ENCODE measurements at regions not wholly inside any gene's neighbourhood (a gene's known extent, or its start where the extent isn't known, plus 50 kb on each side); places are given as distances from the start of the nearest gene placed in this dataset.
"Not testable (repeated sequence)": the region's sequence is repeated elsewhere in the genome, so short reads cannot be mapped to it uniquely, and the experiment has no call there.

DNA sequence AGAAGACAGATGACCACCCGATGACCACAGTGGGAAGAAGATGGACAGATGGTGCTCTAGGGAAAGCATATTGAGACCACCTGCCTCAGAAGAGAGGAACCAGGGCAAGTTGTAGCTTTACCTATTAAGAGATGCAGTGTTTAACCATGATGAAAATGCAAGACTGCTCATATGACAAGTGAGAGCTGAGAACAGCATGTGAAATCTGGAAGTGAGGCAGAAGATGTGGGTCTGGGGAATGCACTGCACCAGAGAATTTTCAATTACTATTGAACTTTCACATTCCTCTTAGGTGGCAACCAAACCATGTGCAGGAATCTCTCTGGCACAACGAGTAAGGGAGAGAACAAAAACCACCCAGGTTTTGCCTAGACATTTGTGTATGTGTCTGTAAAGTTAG lies 184.8 kb upstream of the CRIM1 start:
- POLR2A ChIA-PET = no interaction called here
- Mint-ChIP-seq H3K27me3 (peaks cover 6% of the 10 kb centered on the region), H3K27ac (no peak overlapping the region), H3K4me3 (no peak overlapping the region), H3K9me3 (no peaks in the 10 kb centered on the region), H3K4me1 (no peaks in the 10 kb centered on the region), H3K36me3 (no peaks in the 10 kb centered on the region)
- DNase-seq (no peak), ATAC-seq (ENCODE audit: low read depth) (no peak)

DNA sequence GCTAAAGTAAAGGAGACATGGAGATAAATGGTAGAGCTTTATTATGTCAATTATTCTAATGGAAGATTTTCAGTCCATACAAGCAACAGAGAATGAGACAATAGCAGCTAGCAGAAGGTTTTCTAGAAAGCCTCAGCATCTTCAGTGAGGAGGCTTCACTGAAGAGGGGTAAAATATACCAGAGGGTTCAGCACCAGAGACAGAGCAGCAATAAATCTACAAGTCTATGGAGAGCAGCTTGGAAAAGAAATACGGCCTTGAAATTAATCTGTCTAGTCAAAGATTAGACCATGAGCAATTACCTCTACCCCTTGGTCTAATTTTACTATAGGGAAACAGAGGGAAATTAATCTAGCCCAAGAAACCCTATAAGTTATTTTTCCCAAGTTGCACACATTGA lies 185.7 kb upstream of the CRIM1 start:
- peaks cover 6% of the 10 kb centered on the region for H3K27me3 Mint-ChIP-seq
- ATAC-seq (ENCODE audit: low read depth) = no peak
- H3K9me3 Mint-ChIP-seq = no peaks in the 10 kb centered on the region
- POLR2A ChIA-PET = no interaction called here
- H3K27ac Mint-ChIP-seq = no peak overlapping the region
- no peak for DNase-seq
- no peak overlapping the region for H3K4me3 Mint-ChIP-seq
- no peaks in the 10 kb centered on the region for H3K36me3 Mint-ChIP-seq
- H3K4me1 Mint-ChIP-seq = no peaks in the 10 kb centered on the region

DNA sequence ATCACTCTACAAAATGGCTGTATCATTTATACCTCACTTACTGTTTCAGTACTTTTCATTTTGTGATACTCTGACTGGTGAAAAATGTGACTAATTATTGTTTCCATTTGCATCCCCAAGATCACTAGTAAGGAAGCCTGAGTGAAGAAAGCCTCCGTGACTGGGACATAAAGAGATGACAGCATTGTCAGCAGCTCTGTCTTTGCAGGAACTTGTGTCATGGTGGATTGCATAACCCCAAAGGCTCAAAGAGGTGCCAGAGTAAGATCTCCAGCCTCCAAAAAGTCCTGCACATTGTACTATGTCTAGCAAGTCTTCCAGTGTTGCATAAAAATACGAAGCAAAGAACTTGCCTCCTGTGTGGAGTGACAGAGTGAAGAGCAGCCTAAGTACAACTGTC lies 187.5 kb upstream of the CRIM1 start:
- H3K9me3 Mint-ChIP-seq = no peaks in the 10 kb centered on the region

DNA sequence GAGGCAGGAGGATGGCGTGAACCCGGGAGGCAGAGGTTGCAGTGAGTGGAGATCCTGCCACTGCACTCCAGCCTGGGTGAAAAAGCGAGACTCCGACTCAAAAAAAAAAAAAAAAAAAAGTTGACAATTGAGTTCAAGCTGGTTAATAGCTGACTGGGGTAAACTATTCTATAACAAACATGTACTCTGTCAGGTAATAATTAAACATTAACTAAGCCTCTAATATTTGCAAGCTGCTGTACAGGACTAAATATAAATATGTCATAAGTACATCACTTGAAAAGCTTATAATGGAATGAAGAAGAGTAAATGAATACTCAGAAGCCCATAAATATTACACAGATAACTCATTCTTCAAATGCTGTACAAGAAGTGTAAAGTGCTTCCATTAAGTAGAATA lies 190.4 kb upstream of the CRIM1 start:
- Mint-ChIP-seq H3K36me3 (no peaks in the 10 kb centered on the region), H3K27me3 (peaks cover 10% of the 10 kb centered on the region), H3K27ac (no peak overlapping the region), H3K4me1 (peaks cover 3% of the 10 kb centered on the region), H3K4me3 (no peak overlapping the region), H3K9me3 (no peaks in the 10 kb centered on the region)
- POLR2A ChIA-PET = no interaction called here
- ATAC-seq (ENCODE audit: low read depth) = no peak
- DNase-seq = no peak

More for the DNA sequence above, 187.5 kb upstream of the CRIM1 start:
- Mint-ChIP-seq H3K4me3 (no peak overlapping the region), H3K36me3 (no peaks in the 10 kb centered on the region), H3K27ac (no peak overlapping the region), H3K4me1 (peaks cover 3% of the 10 kb centered on the region), H3K27me3 (peaks cover 4% of the 10 kb centered on the region)
- DNase-seq (no peak), ATAC-seq (ENCODE audit: low read depth) (no peak)
- POLR2A ChIA-PET = no interaction called here

DNA sequence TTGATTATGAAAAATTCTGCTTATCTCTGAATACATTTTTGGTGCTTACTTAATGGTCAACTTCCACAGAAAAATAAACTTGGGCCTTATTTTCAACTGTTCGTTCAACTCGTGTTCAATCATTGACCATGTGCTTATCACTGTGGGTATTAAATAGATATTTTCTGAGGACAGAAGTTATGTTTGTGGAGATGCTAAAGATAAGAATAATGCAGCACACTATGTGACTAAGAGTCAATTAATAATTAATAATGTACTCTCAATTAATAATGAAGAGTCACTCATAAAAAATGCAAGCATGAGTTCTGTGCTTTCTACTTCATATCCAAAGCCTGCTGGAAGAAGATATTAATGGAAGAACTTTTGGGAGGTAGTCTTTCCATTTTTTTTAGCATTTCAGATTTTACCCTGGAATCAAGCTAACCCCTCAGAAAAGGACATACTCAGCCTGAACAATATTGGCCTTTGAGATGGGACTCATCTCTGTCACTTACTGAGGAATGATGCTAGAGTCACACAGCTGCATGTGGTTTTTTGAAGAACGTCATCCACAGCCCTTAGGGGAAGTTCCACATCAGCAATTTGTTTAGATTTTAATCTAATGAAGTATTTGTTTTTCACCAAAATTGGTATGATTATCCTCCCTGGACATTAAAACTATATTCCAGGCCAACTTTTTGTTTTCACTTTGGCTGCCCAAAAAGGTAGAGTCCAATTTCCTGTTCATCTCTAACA lies 191.9 kb upstream of the CRIM1 start:
- no peaks in the 10 kb centered on the region for H3K36me3 Mint-ChIP-seq

DNA sequence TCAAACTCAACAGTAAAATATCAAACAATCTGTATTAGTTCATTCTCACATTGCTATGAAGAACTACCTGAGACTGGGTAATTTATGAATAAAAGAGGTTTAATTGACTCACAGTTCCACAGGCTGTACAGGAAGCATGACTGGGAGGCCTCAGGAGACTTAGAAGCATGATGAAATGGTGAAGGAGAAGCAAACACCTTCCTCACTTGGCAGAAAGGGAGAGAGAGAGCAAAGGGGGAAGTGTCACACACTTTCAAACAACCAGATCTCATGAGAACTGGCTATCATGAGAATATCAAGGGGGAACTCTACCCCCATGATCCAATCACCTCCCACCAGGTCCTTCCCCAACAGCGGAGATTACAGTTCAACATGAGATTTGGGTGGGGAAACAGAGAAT lies 198.5 kb upstream of the CRIM1 start:
- POLR2A ChIA-PET; H3K9me3 Mint-ChIP-seq; ATAC-seq (ENCODE audit: low read depth): not testable (repeated sequence)

More for the DNA sequence above, 191.9 kb upstream of the CRIM1 start:
- DNase-seq = no peak
- no peak for ATAC-seq (ENCODE audit: low read depth)
- no peak overlapping the region for H3K27ac Mint-ChIP-seq
- POLR2A ChIA-PET = no interaction called here
- H3K9me3 Mint-ChIP-seq = no peaks in the 10 kb centered on the region
- no peak overlapping the region for H3K4me3 Mint-ChIP-seq
- H3K4me1 Mint-ChIP-seq = peaks cover 3% of the 10 kb centered on the region
- H3K27me3 Mint-ChIP-seq = peaks cover 10% of the 10 kb centered on the region

DNA sequence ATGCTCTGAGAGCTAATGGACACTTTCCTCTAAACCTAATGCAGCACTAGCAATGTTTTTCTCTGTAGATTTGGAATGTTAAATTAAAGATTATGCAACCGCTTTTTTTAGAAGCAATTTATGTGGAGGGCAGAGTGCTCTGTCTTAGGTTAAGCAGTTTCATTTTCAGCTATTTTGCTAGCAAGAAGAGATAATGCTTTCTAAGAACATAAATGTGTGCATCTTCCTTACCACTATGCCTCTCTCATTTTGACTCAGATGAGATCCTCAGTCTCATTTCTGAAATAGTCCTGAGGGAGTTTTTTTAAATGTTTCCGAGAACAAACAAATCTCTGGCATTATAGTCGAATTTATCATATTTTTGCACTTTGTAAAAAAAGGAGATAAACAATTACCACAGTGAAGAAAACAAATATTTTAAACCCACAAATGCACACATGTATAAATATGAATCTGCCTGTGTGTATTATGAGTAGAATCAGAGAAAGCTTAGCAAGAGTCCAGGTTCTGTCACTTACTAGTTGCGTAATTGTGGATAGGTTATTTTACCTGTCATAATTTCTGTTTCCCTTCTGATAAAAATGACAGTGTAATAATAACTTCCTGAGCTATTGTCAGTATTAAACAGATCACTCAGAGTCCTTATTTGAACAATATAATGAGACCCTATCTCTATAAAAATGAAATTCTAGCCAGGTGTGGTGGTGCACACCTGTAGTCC lies 207.7 kb upstream of the CRIM1 start:
- Mint-ChIP-seq H3K4me1 (peaks cover 15% of the 10 kb centered on the region), H3K36me3 (peaks cover 2% of the 10 kb centered on the region), H3K4me3 (peak overlapping the region; percentile 41), H3K9me3 (no peaks in the 10 kb centered on the region), H3K27me3 (peaks cover 1% of the 10 kb centered on the region), H3K27ac (peak overlapping the region; percentile 65)
- DNase-seq (no peak), ATAC-seq (ENCODE audit: low read depth) (peak; percentile 87)
- POLR2A ChIA-PET = interaction anchor here (1.7 kb wide), 1 partner anchor 91 kb away, joined by 5 read pairs; no protein-coding TSS in a partner anchor

More for the DNA sequence above, 198.5 kb upstream of the CRIM1 start:
- not testable (repeated sequence) for H3K4me3 Mint-ChIP-seq, H3K27ac Mint-ChIP-seq, H3K36me3 Mint-ChIP-seq, DNase-seq, H3K27me3 Mint-ChIP-seq, H3K4me1 Mint-ChIP-seq

DNA sequence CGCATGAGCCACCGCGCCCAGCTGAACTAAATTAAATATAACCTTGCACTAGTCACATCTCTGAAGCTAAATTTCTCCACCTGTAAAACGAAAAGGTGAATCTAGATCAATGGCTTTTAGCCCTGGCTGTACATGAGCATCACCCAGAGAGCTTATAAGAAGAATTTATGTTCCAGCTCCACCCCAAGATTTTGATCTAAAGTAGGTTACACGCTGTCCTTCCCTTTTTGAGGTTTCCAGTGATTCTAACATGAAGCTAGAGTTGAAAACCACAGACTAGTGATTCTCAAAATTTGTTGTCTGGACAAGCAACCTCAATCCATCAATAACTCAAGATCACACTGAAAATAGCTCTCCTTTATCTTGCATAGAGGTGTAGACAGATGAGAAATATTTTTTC lies 208.8 kb upstream of the CRIM1 start:
- ATAC-seq (ENCODE audit: low read depth) (peak; percentile 41), DNase-seq (no peak)
- peaks cover 2% of the 10 kb centered on the region for H3K36me3 Mint-ChIP-seq
- peaks cover 15% of the 10 kb centered on the region for H3K4me1 Mint-ChIP-seq
- peak overlapping the region; percentile 49 for H3K4me3 Mint-ChIP-seq
- POLR2A ChIA-PET = interaction anchor here (0.5 to 1.7 kb wide), 2 partner anchors 15 to 92 kb away, joined by 4 to 5 read pairs; no protein-coding TSS in a partner anchor
- peaks cover 1% of the 10 kb centered on the region for H3K27me3 Mint-ChIP-seq
- no peaks in the 10 kb centered on the region for H3K9me3 Mint-ChIP-seq
- H3K27ac Mint-ChIP-seq = peak overlapping the region; percentile 62

DNA sequence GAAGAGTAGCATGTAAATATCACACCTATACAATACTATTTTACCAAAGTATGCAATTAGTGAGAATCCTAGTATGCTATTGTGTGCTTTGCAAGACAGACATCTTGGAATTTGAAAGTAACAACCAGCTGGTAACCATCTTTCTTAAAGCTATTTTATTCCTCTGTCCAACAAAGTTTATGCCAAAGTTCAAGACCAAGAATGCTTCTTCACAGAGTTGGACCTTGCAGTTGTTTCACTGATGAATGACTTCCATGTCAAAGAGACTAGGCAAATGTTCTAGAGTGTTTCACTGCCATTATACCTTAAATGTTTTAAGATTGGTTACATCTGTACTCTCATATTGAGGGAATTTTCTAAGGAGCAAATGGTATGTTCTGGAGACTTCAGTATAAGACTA lies 215.2 kb upstream of the CRIM1 start:
- Mint-ChIP-seq H3K36me3 (peaks cover 2% of the 10 kb centered on the region), H3K27me3 (no peaks in the 10 kb centered on the region), H3K4me1 (peaks cover 20% of the 10 kb centered on the region), H3K9me3 (peaks cover 1% of the 10 kb centered on the region), H3K27ac (no peak overlapping the region), H3K4me3 (no peak overlapping the region)
- ATAC-seq (ENCODE audit: low read depth) (no peak), DNase-seq (no peak)
- POLR2A ChIA-PET = no interaction called here

DNA sequence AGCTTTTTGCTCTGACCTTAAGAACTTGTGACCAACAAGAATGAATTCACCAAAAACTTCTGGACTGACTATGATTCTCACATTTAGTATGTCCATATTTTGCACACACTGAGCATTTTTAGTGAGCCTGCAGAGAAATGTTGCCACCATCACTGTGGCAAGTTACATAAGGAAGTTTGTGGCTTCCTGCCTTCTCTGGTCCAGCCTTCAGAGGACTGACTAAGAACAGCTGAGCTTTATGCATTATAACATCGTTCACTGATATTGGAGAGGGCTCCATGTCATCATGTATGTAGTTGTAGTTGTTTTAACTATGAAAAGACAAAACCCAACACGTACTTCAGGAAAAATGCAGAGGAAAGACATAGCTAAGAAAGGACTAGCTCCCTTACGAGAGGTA lies 218.0 kb upstream of the CRIM1 start:
- H3K27me3 Mint-ChIP-seq = no peaks in the 10 kb centered on the region
- H3K36me3 Mint-ChIP-seq = peaks cover 2% of the 10 kb centered on the region
- POLR2A ChIA-PET = no interaction called here
- peak overlapping the region; percentile 43 for H3K4me3 Mint-ChIP-seq
- ATAC-seq (ENCODE audit: low read depth) (peak; percentile 86), DNase-seq (no peak)
- peaks cover 20% of the 10 kb centered on the region for H3K4me1 Mint-ChIP-seq
- peaks cover 1% of the 10 kb centered on the region for H3K9me3 Mint-ChIP-seq
- peak overlapping the region; percentile 23 for H3K27ac Mint-ChIP-seq

DNA sequence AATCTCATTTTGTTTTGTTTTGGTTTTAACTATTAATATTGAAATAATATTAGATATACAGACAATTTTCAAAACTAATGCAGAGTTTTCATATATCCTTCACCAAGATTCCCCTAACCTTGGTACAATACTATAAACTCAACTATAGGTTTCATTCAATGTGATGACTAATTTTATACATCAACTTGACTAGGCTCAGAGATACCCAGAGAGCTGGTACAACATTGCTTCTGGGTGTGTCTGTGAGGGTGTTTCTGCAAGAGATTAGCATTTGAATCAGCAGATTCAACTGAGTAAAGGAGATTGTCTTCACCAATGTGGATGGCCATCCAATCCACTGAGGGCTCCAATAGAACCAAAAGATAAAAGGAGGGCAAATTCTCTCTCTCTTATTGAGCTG lies 221.3 kb upstream of the CRIM1 start:
- ATAC-seq (ENCODE audit: low read depth) = no peak
- Mint-ChIP-seq H3K4me1 (peaks cover 20% of the 10 kb centered on the region), H3K27me3 (no peaks in the 10 kb centered on the region), H3K27ac (no peak overlapping the region), H3K9me3 (peaks cover 1% of the 10 kb centered on the region), H3K4me3 (no peak overlapping the region), H3K36me3 (peaks cover 2% of the 10 kb centered on the region)
- POLR2A ChIA-PET = no interaction called here
- no peak for DNase-seq

DNA sequence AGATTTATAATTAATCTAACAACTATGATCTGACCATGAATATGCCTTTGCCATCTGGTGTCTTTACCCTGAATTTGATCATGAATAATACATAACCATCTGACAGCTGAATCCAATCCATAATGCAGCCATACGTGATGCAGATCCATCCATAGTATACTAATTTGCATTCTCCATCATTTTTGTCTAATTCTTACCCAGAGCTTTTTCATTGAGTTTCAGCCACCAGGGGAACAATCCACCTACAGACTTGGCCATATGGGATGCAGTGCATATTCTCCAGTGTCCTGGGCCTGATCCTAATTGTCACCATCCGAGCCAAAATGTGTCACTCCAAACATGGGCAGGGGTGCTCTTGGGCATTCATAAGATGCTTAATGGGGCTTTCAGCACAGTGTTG lies 227.2 kb upstream of the CRIM1 start:
- no peak overlapping the region for H3K4me3 Mint-ChIP-seq

DNA sequence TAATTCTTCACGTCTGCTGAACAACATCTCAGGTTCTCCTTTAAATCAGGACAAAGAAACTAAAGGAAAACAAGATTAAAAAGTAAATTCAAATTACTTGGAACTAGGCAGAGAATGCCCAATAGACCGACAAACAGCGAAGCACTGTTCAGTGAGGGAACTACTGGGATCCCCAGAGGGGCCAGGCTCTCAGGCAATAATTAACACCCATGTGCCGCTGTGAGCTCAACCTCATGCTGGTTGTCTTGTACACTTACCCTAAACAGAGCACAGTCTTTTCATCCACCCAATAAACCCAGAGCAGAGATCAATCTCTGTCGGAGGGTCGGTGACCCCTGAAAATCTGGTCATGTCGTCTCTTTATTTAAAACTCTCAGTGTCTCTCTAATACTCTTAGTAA lies 229.9 kb upstream of the CRIM1 start:
- POLR2A ChIA-PET = no interaction called here
- H3K4me1 Mint-ChIP-seq = peaks cover 2% of the 10 kb centered on the region
- ATAC-seq (ENCODE audit: low read depth) = no peak
- peaks cover 15% of the 10 kb centered on the region for H3K27me3 Mint-ChIP-seq
- no peak overlapping the region for H3K27ac Mint-ChIP-seq
- H3K4me3 Mint-ChIP-seq = no peak overlapping the region
- H3K9me3 Mint-ChIP-seq = peaks cover 9% of the 10 kb centered on the region
- H3K36me3 Mint-ChIP-seq = no peaks in the 10 kb centered on the region
- DNase-seq = no peak

More for the DNA sequence above, 227.2 kb upstream of the CRIM1 start:
- DNase-seq = no peak
- H3K27me3 Mint-ChIP-seq = peaks cover 5% of the 10 kb centered on the region
- peaks cover 2% of the 10 kb centered on the region for H3K4me1 Mint-ChIP-seq
- H3K9me3 Mint-ChIP-seq = peaks cover 1% of the 10 kb centered on the region
- no peak overlapping the region for H3K27ac Mint-ChIP-seq
- POLR2A ChIA-PET = no interaction called here
- no peaks in the 10 kb centered on the region for H3K36me3 Mint-ChIP-seq
- ATAC-seq (ENCODE audit: low read depth) = no peak

DNA sequence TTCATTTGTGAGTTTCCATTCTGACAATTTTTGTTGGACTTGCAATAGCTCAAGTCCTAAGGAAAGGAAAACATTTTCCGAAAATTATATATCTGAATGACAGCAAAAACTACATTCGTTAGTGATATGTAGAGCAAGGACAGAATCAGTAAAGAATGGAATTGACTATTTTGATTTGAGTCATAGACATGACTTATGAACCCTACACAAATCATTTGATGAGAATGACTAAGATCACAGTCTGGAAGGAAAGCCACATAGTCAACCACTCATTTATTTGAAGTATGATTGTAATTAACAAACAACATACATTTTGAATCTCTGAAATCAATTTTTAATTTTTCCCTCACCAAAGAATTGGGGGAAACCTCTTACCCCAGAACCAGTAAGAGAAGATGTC lies 231.6 kb upstream of the CRIM1 start:
- ATAC-seq (ENCODE audit: low read depth) = no peak
- Mint-ChIP-seq H3K4me1 (peaks cover 2% of the 10 kb centered on the region), H3K27ac (no peak overlapping the region), H3K4me3 (no peak overlapping the region), H3K27me3 (peaks cover 16% of the 10 kb centered on the region), H3K9me3 (peaks cover 9% of the 10 kb centered on the region), H3K36me3 (no peaks in the 10 kb centered on the region)
- DNase-seq = no peak
- POLR2A ChIA-PET = no interaction called here

Data from activated naive CD8-positive, alpha-beta T cell treated with anti-CD3 and anti-CD28 coated beads, Interleukin-2, amount 10 ng/mL, durations not matched to agents 7 days and 5 days (primary cell).